HG03025 (cell line): ENCODE measurements at regions not wholly inside any gene's neighbourhood (a gene's known extent, or its start where the extent isn't known, plus 50 kb on each side); places are given as distances from the start of the nearest gene placed in this dataset.
"Not testable (repeated sequence)": the region's sequence is repeated elsewhere in the genome, so short reads cannot be mapped to it uniquely, and the experiment has no call there.

Source experiments
- ATAC-seq: cut with Tn5 transposase; IDR thresholded peaks from one replicate; pipeline ENCODE4 v1.9.1; 2021; ENCODE audit warnings: mild to moderate bottlenecking, moderate library complexity; ENCODE audit not compliant: unreplicated experiment, low FRiP score

GRCh38 chr2:59427980-59428379 is 1125.5 kb downstream of the BCL11A start:
- no peak for ATAC-seq

- no peak for ATAC-seq
Measured at GRCh38 chr2:59425247-59425646, 1128.2 kb downstream of the BCL11A start.

- no peak for ATAC-seq
Measured at GRCh38 chr2:59413751-59414570, 1139.5 kb downstream of the BCL11A start.

- ATAC-seq: no peak
Measured at GRCh38 chr2:59399126-59399525, 1154.3 kb downstream of the BCL11A start.

GRCh38 chr2:59398081-59398480 is 1155.4 kb downstream of the BCL11A start:
- no peak for ATAC-seq

- no peak for ATAC-seq
Measured at GRCh38 chr2:59395119-59395518, 1154.0 kb upstream of the FANCL start.

GRCh38 chr2:59391896-59392295 is 1150.8 kb upstream of the FANCL start:
- ATAC-seq: no peak

- no peak for ATAC-seq
Measured at GRCh38 chr2:59390581-59390980, 1149.5 kb upstream of the FANCL start.

- no peak for ATAC-seq
Measured at GRCh38 chr2:59389240-59389639, 1148.1 kb upstream of the FANCL start.

GRCh38 chr2:59385971-59386370 is 1144.8 kb upstream of the FANCL start:
- ATAC-seq: no peak

GRCh38 chr2:59383473-59383872 is 1142.3 kb upstream of the FANCL start:
- ATAC-seq: no peak

GRCh38 chr2:59378127-59378526 is 1137.0 kb upstream of the FANCL start:
- no peak for ATAC-seq

GRCh38 chr2:59366288-59366687 is 1125.2 kb upstream of the FANCL start:
- no peak for ATAC-seq

- ATAC-seq: no peak
Measured at GRCh38 chr2:59354498-59354897, 1113.4 kb upstream of the FANCL start.

GRCh38 chr2:59353306-59353921 is 1112.3 kb upstream of the FANCL start:
- no peak for ATAC-seq

- no peak for ATAC-seq
Measured at GRCh38 chr2:59342166-59342565, 1101.0 kb upstream of the FANCL start.

GRCh38 chr2:59339837-59340207 is 1098.7 kb upstream of the FANCL start:
- no peak for ATAC-seq

GRCh38 chr2:59339121-59339836 is 1098.2 kb upstream of the FANCL start:
- no peak for ATAC-seq

- ATAC-seq: no peak
Measured at GRCh38 chr2:59333007-59333406, 1091.9 kb upstream of the FANCL start.

GRCh38 chr2:59326581-59327365 is 1085.6 kb upstream of the FANCL start:
- not testable (repeated sequence) for ATAC-seq

GRCh38 chr2:59322870-59323269 is 1081.7 kb upstream of the FANCL start:
- no peak for ATAC-seq
